Activated naive CD8-positive, alpha-beta T cell treated with anti-CD3 and anti-CD28 coated beads for 36 hours (primary cell): ENCODE measurements at regions not wholly inside any gene's neighbourhood (a gene's known extent, or its start where the extent isn't known, plus 50 kb on each side); places are given as distances from the start of the nearest gene placed in this dataset.

Experiments
- DNase-seq: peaks from one replicate; pipeline ENCODE4 v3.0.0; 2021
- H3K27ac Mint-ChIP-seq: one replicate; pipeline ENCODE4 v1.8.0; 2022; ENCODE audit warnings: mild to moderate bottlenecking, moderate library complexity, mixed read lengths
- H3K27me3 Mint-ChIP-seq: one replicate; pipeline ENCODE4 v1.8.0; 2022; ENCODE audit warnings: mild to moderate bottlenecking, mixed read lengths
- H3K36me3 Mint-ChIP-seq: one replicate; pipeline ENCODE4 v1.8.0; 2021; ENCODE audit warnings: mild to moderate bottlenecking, mixed read lengths
- H3K4me1 Mint-ChIP-seq: one replicate; pipeline ENCODE4 v1.8.0; 2021; ENCODE audit warnings: mixed read lengths
- H3K4me3 Mint-ChIP-seq: one replicate; pipeline ENCODE4 v1.8.0; 2022; ENCODE audit warnings: mild to moderate bottlenecking, moderate library complexity, mixed read lengths
- H3K9me3 Mint-ChIP-seq: one replicate; pipeline ENCODE4 v1.8.0; 2022; ENCODE audit warnings: mixed read lengths

- Mint-ChIP-seq H3K36me3 (no peaks in the 10 kb centered on the region), H3K4me1 (peaks cover 5% of the 10 kb centered on the region), H3K27me3 (no peaks in the 10 kb centered on the region), H3K9me3 (no peaks in the 10 kb centered on the region), H3K4me3 (no peak overlapping the region), H3K27ac (no peak overlapping the region)
- DNase-seq, result no peak
These were observed 83.4 kb upstream of the FAM3C start for GRCh38 chr7:121479466-121479865.

DNA sequence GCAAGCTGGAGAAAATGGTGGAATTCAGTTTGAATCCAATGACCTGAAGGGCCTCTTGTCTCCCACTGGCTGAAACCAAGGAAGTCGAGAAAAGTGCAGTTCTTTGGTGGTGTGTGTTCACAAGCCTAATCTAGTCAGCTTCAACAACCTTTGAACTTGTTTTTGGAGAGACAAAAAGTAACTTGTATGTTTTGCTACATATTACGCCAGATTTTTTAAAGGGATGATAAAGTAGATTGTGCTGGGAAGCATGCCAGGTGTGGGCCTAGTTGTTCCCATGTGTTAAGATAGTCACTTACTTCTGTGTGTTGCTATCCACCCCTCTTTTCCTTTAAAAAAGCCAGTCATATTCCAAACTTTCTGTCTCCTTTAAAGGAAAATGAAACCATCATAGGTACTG is 79.7 kb upstream of the FAM3C start:
- H3K4me3 Mint-ChIP-seq, result no peak overlapping the region
- no peak for DNase-seq
- H3K36me3 Mint-ChIP-seq, result peaks cover 1% of the 10 kb centered on the region
- peaks cover 1% of the 10 kb centered on the region for H3K4me1 Mint-ChIP-seq
- no peak overlapping the region for H3K27ac Mint-ChIP-seq
- H3K9me3 Mint-ChIP-seq, result no peaks in the 10 kb centered on the region
- no peaks in the 10 kb centered on the region for H3K27me3 Mint-ChIP-seq

- Mint-ChIP-seq H3K36me3 (peaks cover 1% of the 10 kb centered on the region), H3K9me3 (no peaks in the 10 kb centered on the region), H3K4me1 (no peaks in the 10 kb centered on the region), H3K27me3 (no peaks in the 10 kb centered on the region), H3K27ac (no peak overlapping the region), H3K4me3 (no peak overlapping the region)
- no peak for DNase-seq
These were observed 78.2 kb upstream of the FAM3C start for GRCh38 chr7:121474301-121474673.

DNA sequence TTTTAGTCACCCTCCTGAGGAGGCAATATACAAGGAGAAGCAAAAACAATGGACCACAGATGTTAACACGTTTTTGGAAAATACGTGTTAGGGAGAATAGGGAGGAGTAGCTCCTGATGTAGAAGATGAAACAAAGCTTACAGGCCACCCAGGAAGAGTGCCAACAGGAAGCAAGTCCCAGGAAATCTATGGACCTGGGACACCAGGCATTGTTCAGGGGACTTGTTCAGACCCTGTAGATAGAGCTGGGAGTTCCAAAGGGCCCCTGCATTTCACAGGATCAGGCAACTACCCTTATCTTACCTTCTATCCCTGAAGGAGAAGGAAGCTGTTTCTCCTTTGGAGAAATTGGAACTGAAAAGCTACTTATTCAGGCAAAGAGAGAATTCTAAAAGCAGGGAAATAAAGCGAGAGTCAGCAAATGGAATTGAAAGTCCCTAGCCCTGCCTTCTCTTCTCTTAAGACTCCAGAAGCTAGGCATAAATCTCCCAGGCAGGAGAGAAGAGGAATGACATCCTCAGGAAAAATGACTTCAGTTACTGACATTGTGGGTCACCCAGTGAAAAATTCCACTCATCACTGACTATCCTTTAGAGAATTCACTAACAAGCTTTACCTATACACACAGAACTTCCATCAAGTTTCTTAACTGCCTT is 77.7 kb upstream of the FAM3C start:
- no peaks in the 10 kb centered on the region for H3K4me1 Mint-ChIP-seq
- H3K27me3 Mint-ChIP-seq, result no peaks in the 10 kb centered on the region
- no peak overlapping the region for H3K27ac Mint-ChIP-seq
- H3K9me3 Mint-ChIP-seq, result no peaks in the 10 kb centered on the region
- peaks cover 1% of the 10 kb centered on the region for H3K36me3 Mint-ChIP-seq
- DNase-seq, result no peak
- no peak overlapping the region for H3K4me3 Mint-ChIP-seq

DNA sequence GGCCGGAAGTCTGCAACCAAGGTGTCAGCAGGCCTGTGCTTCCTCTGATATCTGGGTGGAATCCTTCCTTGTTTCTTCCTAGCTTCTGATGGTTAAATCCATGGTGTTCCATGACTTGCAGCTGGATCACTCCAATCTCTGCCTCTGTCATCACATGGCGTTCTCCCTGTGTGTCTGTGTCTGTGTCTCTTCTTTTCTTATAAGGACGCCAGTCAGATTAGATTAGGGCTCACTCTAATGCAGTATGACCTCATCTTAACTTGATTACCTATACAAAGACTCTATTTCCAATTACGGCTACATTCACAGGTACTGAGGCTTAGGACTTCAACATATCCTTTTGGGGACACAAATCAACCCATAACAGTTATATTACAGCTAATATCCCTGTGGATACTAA is 70.3 kb upstream of the FAM3C start:
- Mint-ChIP-seq H3K36me3 (no peaks in the 10 kb centered on the region), H3K27ac (no peak overlapping the region), H3K27me3 (no peaks in the 10 kb centered on the region), H3K4me1 (no peaks in the 10 kb centered on the region), H3K9me3 (no peaks in the 10 kb centered on the region), H3K4me3 (no peak overlapping the region)
- DNase-seq, result no peak

DNA sequence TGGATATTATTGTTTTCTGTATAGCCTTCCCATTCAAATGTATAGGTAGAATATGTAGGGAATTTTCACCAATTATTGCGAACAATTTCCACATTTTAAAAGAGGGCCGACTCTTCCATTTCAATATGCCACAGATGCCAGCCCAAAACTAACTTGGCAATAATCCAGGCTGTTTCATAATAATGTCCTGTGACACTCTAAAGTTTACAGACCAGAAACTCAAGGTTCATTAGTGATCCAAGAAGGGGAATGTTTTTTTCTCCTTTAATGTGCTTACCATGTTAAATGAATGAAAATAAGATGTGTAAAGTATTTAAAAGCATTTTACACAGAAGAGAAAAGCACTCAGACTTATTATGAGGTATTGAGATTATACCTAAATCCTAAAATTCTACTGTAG is 63.0 kb upstream of the FAM3C start:
- no peaks in the 10 kb centered on the region for H3K27me3 Mint-ChIP-seq
- H3K27ac Mint-ChIP-seq, result no peak overlapping the region
- H3K36me3 Mint-ChIP-seq, result no peaks in the 10 kb centered on the region
- H3K9me3 Mint-ChIP-seq, result no peaks in the 10 kb centered on the region
- H3K4me1 Mint-ChIP-seq, result no peaks in the 10 kb centered on the region
- H3K4me3 Mint-ChIP-seq, result no peak overlapping the region
- no peak for DNase-seq

DNA sequence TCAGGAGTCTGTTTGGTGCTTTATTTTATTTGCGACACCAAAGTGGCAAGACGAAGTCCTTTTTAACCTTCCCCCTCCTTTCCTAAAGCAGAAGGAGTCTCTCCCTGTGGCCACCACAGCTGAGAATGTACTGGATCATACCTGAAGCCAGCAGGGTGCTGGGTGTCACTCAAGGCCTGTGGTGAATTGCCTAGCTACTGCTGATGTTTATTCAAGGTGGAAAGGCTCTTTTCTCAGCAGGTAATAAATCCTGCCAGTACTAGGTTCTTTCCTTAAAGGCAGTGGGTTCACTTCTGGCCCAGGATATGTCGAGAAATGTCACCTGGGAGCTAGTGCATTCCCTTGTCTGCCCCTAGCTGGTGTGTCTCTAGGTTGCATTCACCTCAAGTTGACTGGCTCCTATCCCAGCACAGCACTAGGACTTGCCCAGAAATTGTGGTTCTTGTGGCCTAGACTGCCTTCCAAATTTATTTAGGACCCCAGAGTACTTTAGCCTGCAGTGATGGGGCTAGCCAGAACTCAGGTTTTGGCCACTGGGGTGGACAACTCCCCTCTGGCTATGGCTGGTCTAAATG is 60.8 kb upstream of the FAM3C start:
- H3K27ac Mint-ChIP-seq, result no peak overlapping the region
- H3K9me3 Mint-ChIP-seq, result no peaks in the 10 kb centered on the region
- H3K4me3 Mint-ChIP-seq, result no peak overlapping the region
- no peaks in the 10 kb centered on the region for H3K27me3 Mint-ChIP-seq
- DNase-seq, result no peak
- H3K36me3 Mint-ChIP-seq, result no peaks in the 10 kb centered on the region
- H3K4me1 Mint-ChIP-seq, result no peaks in the 10 kb centered on the region

DNA sequence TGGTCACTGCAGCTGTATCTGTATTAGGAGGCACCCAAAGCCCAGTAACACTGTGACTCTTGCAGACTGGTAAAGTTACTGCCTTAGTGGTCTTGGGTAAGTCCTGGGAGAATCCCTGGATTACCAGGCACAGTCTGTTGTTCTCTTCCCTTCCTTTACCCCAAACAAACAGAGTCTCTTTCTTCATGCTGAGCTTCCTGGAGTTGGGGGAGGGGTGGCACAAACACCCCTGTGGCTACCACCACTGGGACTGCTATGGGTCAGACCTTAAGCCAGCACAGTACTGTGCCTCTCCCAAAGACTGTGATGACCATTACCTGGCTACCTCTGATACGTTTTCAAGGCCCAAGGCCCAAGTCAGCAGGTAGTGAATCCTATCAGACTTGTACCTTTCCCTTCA is 59.9 kb upstream of the FAM3C start:
- Mint-ChIP-seq H3K9me3 (no peaks in the 10 kb centered on the region), H3K27ac (no peak overlapping the region), H3K4me1 (no peaks in the 10 kb centered on the region), H3K36me3 (no peaks in the 10 kb centered on the region), H3K4me3 (no peak overlapping the region), H3K27me3 (no peaks in the 10 kb centered on the region)
- no peak for DNase-seq

DNA sequence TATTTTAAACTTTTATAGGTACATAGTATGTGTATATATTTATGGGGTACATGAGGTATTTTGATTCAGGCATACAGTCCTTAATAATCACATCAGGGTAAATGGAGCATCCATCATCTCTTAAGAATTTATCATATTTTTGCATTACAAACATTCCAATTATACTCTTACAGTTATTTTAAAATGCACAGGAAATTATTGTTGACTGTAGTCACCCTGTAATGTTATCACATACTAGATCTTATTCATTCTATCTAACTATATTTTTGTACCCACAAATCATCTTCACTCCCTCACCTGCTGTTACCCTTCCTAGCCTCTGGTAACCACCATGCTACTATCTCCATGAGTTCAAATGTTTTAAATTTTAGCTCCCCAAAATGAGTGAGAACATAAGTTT is 56.3 kb upstream of the FAM3C start:
- Mint-ChIP-seq H3K9me3 (no peaks in the 10 kb centered on the region), H3K27ac (no peak overlapping the region), H3K4me3 (no peak overlapping the region), H3K36me3 (no peaks in the 10 kb centered on the region), H3K4me1 (no peaks in the 10 kb centered on the region), H3K27me3 (no peaks in the 10 kb centered on the region)
- no peak for DNase-seq

DNA sequence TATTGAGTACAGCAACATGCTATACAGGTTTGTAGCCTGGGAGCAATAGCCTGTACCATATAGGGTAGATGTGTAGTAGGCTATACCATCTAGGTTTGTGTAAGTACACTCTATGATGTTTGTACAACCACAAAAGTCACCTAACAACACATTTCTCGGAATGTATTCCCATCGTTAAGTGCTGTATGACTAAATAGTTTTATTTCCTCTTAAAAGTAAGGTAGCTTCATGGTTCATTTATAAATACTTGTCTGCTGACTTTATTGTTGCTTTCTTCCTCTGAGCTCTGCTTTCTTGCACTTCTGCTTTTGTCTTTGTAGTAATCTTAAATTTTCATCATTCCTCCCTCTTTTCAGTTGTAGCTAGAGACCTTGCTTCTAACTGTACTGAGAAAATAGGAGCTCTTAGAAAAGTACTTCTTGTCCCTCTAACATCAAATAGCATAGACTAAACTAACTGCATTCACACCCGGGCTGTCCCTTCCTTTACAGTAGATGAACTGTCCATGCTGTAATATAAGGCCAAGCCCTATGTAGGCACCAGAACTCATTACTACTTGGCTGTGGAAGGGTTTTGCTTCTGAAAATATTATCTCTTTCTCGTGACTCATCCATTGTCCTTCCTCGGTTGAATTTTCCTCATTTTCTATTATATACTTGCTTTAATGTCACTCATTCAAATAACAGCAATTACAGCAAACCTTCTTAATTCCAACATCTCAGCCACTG is 55.4 kb upstream of the FAM3C start:
- Mint-ChIP-seq H3K36me3 (no peaks in the 10 kb centered on the region), H3K27ac (no peak overlapping the region), H3K27me3 (no peaks in the 10 kb centered on the region), H3K4me1 (no peaks in the 10 kb centered on the region), H3K4me3 (no peak overlapping the region), H3K9me3 (no peaks in the 10 kb centered on the region)
- no peak for DNase-seq

DNA sequence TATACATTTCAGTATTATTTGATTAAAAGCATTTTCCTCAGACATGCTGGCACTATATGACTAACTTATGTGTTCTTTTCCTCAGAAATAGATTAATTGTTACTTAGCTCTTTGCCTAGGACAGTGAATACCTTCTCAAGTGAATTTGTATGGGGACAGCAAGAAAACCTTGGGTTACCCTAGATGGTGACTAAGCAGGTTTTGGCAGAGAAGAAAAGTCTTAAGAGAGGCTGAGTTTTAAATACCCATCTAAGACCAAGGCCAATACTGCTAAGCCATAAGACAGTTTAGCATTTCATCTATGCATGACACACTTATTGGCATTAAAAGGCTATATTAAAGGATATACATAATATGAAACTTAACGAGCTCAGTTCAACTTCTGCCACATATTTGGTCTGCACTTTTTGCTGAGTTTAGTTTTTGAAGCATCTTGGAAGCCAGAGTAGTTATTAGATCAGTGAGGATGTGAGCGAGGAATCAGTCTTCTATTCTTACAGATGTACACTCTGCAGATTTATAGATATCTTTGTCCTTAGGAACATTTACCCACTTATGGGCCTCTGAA is 54.6 kb upstream of the FAM3C start:
- Mint-ChIP-seq H3K4me1 (no peaks in the 10 kb centered on the region), H3K4me3 (no peak overlapping the region), H3K27ac (no peak overlapping the region), H3K9me3 (no peaks in the 10 kb centered on the region), H3K27me3 (no peaks in the 10 kb centered on the region), H3K36me3 (no peaks in the 10 kb centered on the region)
- no peak for DNase-seq

DNA sequence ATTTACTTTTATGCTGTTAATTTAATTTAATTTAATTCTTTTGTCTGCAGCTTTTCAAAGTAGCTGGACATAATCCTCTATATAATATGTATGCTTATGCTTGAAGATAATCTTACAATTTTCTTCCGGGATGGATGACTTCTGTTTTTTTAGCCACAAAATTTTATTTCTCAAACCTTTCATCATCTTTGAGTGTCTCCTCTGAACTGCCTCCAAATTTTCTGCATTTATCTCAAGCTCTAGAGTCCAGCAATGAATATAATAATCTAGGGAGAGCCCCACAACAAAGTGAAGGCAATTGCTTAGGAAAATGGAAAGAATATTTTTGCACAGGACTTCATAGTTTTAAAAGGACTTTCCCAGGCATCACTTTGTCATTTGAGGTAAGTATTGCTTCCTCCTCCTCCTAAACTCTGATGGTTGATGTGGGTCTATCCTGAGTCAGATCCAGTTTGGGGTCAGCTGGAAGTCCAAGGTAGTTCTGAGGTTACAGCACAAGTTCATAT is 53.7 kb upstream of the FAM3C start:
- H3K36me3 Mint-ChIP-seq, result no peaks in the 10 kb centered on the region
- no peak for DNase-seq
- H3K4me1 Mint-ChIP-seq, result no peaks in the 10 kb centered on the region
- no peak overlapping the region for H3K4me3 Mint-ChIP-seq
- H3K9me3 Mint-ChIP-seq, result no peaks in the 10 kb centered on the region
- no peak overlapping the region for H3K27ac Mint-ChIP-seq
- no peaks in the 10 kb centered on the region for H3K27me3 Mint-ChIP-seq

- H3K27ac Mint-ChIP-seq, result no peak overlapping the region
- H3K9me3 Mint-ChIP-seq, result no peaks in the 10 kb centered on the region
- no peaks in the 10 kb centered on the region for H3K4me1 Mint-ChIP-seq
- H3K4me3 Mint-ChIP-seq, result no peak overlapping the region
- no peaks in the 10 kb centered on the region for H3K36me3 Mint-ChIP-seq
- DNase-seq, result no peak
- H3K27me3 Mint-ChIP-seq, result no peaks in the 10 kb centered on the region
These were observed 53.2 kb upstream of the FAM3C start for GRCh38 chr7:121449329-121449728.

GRCh38 chr7:121448429-121448828 is 52.3 kb upstream of the FAM3C start:
- H3K27ac Mint-ChIP-seq, result no peak overlapping the region
- H3K27me3 Mint-ChIP-seq, result no peaks in the 10 kb centered on the region
- no peaks in the 10 kb centered on the region for H3K9me3 Mint-ChIP-seq
- H3K36me3 Mint-ChIP-seq, result no peaks in the 10 kb centered on the region
- no peak overlapping the region for H3K4me3 Mint-ChIP-seq
- H3K4me1 Mint-ChIP-seq, result no peaks in the 10 kb centered on the region
- DNase-seq, result no peak

DNA sequence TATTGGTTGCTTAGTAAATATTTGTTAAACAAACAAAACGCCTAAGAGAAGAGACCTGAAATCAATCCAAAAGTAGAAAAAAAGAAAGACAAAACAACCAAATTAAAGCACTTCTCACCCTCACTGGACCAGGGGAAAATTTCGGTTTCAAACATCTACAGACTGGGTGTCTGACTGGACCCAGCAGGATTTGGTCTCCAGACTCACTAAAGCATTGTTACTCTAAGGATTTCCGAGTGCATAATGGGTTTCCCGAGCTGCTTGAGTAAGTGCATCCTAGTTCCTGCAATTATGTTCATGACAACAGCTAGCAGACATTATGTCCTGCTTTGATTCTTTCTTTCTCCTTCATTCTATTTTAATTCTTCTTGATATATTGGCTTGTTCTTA is 51.8 kb upstream of the FAM3C start:
- no peak for DNase-seq
- Mint-ChIP-seq H3K27me3 (no peaks in the 10 kb centered on the region), H3K9me3 (no peaks in the 10 kb centered on the region), H3K27ac (no peak overlapping the region), H3K4me1 (peaks cover under 1% of the 10 kb centered on the region), H3K36me3 (no peaks in the 10 kb centered on the region), H3K4me3 (no peak overlapping the region)
